Astrocyte (in vitro differentiated cells and primary cell): ENCODE measurements at regions not wholly inside any gene's neighbourhood (a gene's known extent, or its start where the extent isn't known, plus 50 kb on each side); places are given as distances from the start of the nearest gene placed in this dataset.

Experiments used
- DNase-seq: peaks from one replicate; pipeline ENCODE4 v3.0.0-alpha.2; 2010; ENCODE audit warnings: low read depth
- FAIRE-seq: peaks from 2 replicates; lab custom pipeline; 2011; peaks lifted over from hg19 to GRCh38; lab: Jason Lieb, UNC
- H2AFZ ChIP-seq: 2 replicates; pipeline ENCODE4 v1.6.0; 2012; ENCODE audit warnings: low read depth, low read length, inconsistent platforms
- H3K27ac ChIP-seq: 2 replicates; pipeline ENCODE4 v1.5.1; 2011; ENCODE audit warnings: low read depth, low read length, inconsistent platforms
- H3K27me3 ChIP-seq: 2 replicates; pipeline ENCODE4 v1.6.0; 2011; ENCODE audit warnings: low read length, inconsistent platforms; ENCODE audit not compliant: insufficient read depth
- H3K36me3 ChIP-seq: 2 replicates; pipeline ENCODE4 v1.5.1; 2011; ENCODE audit warnings: low read length, inconsistent platforms; ENCODE audit not compliant: insufficient read depth
- H3K4me1 ChIP-seq: 2 replicates; pipeline ENCODE4 v1.5.1; 2011; ENCODE audit warnings: low read length, inconsistent platforms; ENCODE audit not compliant: insufficient read depth
- H3K4me2 ChIP-seq: 2 replicates; pipeline ENCODE4 v1.6.0; 2012; ENCODE audit warnings: low read length, inconsistent platforms
- H3K4me3 ChIP-seq: 2 replicates; pipeline ENCODE4 v1.5.1; 2011; ENCODE audit warnings: low read depth, mild to moderate bottlenecking, low read length, inconsistent platforms; ENCODE audit not compliant: insufficient read depth
- H3K79me2 ChIP-seq: 2 replicates; pipeline ENCODE4 v1.6.0; 2012; ENCODE audit warnings: mild to moderate bottlenecking, low read length, inconsistent platforms; ENCODE audit not compliant: insufficient read depth
- H3K9ac ChIP-seq: 2 replicates; pipeline ENCODE4 v1.6.0; 2012; ENCODE audit warnings: mild to moderate bottlenecking, low read length, inconsistent platforms
- H3K9me3 ChIP-seq: 2 replicates; pipeline ENCODE4 v1.5.1; 2012; ENCODE audit warnings: low read depth, mild to moderate bottlenecking, low read length, inconsistent platforms; ENCODE audit not compliant: insufficient read depth
- H4K20me1 ChIP-seq: 2 replicates; pipeline ENCODE4 v1.6.0; 2012; ENCODE audit warnings: low read length, inconsistent platforms; ENCODE audit not compliant: insufficient read depth
- H3K27ac Mint-ChIP-seq: one replicate; pipeline ENCODE4 v1.8.0; 2021; ENCODE audit warnings: mild to moderate bottlenecking, mixed read lengths; ENCODE audit not compliant: unreplicated experiment
- H3K27me3 Mint-ChIP-seq: one replicate; pipeline ENCODE4 v1.8.0; 2021; ENCODE audit warnings: low read depth, mixed read lengths; ENCODE audit not compliant: unreplicated experiment
- H3K36me3 Mint-ChIP-seq: one replicate; pipeline ENCODE4 v1.8.0; 2021; ENCODE audit warnings: low read depth, mixed read lengths; ENCODE audit not compliant: unreplicated experiment
- H3K4me1 Mint-ChIP-seq: one replicate; pipeline ENCODE4 v1.8.0; 2021; ENCODE audit warnings: low read depth, mixed read lengths; ENCODE audit not compliant: unreplicated experiment
- H3K4me3 Mint-ChIP-seq: one replicate; pipeline ENCODE4 v1.8.0; 2021; ENCODE audit warnings: mild to moderate bottlenecking, moderate library complexity, mixed read lengths; ENCODE audit not compliant: unreplicated experiment
- H3K9me3 Mint-ChIP-seq: one replicate; pipeline ENCODE4 v1.8.0; 2021; ENCODE audit warnings: mild to moderate bottlenecking, mixed read lengths; ENCODE audit not compliant: unreplicated experiment
- EZH2 ChIP-seq: IDR thresholded peaks from 2 replicates; pipeline ENCODE4 v1.6.1; 2012; ENCODE audit warnings: mild to moderate bottlenecking, low read length, inconsistent platforms; ENCODE audit not compliant: insufficient read depth
- TF ChIP-seq, protein P1 (sequence below): IDR thresholded peaks from 2 replicates; pipeline ENCODE4 v1.5.1; 2011; ENCODE audit warnings: low read depth, mild to moderate bottlenecking, inconsistent platforms, low read length, moderate library complexity; ENCODE audit not compliant: insufficient read depth

DNA sequence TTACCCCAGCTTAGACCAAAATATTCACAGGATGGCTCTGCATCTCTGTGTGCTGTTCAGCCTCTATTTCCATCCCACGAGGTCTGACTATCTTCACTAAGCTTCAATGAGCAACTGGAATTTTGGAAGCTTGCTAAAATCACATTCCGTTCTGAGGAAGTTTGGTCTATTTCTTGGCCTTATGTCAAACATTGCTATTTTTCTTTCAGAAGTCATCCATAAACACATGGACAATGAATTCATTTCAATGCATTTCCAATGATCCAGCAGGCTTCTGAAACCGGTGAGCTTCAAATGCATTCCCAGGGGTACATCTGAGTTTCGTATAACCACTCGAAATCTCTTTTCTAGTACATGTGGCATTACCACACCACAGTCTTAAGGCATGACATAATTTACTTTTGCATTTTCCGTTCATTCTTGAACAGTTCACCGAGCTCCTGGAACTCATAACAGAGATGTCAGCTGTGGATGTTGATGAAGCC lies 294.1 kb upstream of the KAZN start:
- H3K79me2 ChIP-seq = no peaks in the 10 kb centered on the region
- Mint-ChIP-seq H3K27me3 (peaks cover 17% of the 10 kb centered on the region), H3K4me3 (no peak overlapping the region), H3K27ac (no peak overlapping the region), H3K4me1 (no peaks in the 10 kb centered on the region), H3K9me3 (no peaks in the 10 kb centered on the region), H3K36me3 (no peaks in the 10 kb centered on the region)
- no peak overlapping the region for H3K4me3 ChIP-seq
- no peaks in the 10 kb centered on the region for H3K27me3 ChIP-seq
- H3K9ac ChIP-seq = no peak overlapping the region
- peak overlapping the region; percentile 30 for H3K27ac ChIP-seq
- DNase-seq (peak; percentile 95), FAIRE-seq (peak; percentile 45)
- no peak overlapping the region for H2AFZ ChIP-seq
- TF ChIP-seq, protein P1, sequence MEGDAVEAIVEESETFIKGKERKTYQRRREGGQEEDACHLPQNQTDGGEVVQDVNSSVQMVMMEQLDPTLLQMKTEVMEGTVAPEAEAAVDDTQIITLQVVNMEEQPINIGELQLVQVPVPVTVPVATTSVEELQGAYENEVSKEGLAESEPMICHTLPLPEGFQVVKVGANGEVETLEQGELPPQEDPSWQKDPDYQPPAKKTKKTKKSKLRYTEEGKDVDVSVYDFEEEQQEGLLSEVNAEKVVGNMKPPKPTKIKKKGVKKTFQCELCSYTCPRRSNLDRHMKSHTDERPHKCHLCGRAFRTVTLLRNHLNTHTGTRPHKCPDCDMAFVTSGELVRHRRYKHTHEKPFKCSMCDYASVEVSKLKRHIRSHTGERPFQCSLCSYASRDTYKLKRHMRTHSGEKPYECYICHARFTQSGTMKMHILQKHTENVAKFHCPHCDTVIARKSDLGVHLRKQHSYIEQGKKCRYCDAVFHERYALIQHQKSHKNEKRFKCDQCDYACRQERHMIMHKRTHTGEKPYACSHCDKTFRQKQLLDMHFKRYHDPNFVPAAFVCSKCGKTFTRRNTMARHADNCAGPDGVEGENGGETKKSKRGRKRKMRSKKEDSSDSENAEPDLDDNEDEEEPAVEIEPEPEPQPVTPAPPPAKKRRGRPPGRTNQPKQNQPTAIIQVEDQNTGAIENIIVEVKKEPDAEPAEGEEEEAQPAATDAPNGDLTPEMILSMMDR = no peak
- TF ChIP-seq EZH2 = no peak
- H3K36me3 ChIP-seq = no peaks in the 10 kb centered on the region
- H3K4me1 ChIP-seq = peaks cover 9% of the 10 kb centered on the region
- peak overlapping the region; percentile 11 for H3K4me2 ChIP-seq
- H3K9me3 ChIP-seq = no peaks in the 10 kb centered on the region
- H4K20me1 ChIP-seq = no peaks in the 10 kb centered on the region

DNA sequence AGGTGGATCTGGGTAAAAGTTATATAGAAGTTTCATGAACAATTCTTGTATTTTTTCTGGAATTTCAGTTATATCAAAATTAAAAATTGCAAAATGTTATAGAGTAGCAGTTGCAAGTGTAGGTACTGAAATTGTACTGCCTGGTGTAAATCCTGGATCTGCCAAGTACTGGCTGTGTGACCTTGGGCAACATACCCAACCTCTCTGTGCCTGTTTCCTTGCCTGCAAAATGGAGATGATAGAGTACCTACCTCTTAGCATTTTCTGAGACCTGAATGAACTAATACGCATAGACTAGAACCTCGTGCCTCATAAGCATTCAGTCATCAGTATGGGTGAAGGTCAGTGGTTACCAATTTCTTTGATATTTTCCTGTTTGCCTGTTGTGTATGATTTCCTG lies 290.0 kb upstream of the KAZN start:
- no peak overlapping the region for H3K4me3 Mint-ChIP-seq
- Histone ChIP-seq H4K20me1 (no peaks in the 10 kb centered on the region), H3K79me2 (no peaks in the 10 kb centered on the region), H3K27me3 (no peaks in the 10 kb centered on the region), H3K36me3 (no peaks in the 10 kb centered on the region), H3K27ac (no peak overlapping the region), H3K4me2 (no peak overlapping the region), H3K9ac (no peak overlapping the region), H2AFZ (no peak overlapping the region), H3K9me3 (no peaks in the 10 kb centered on the region), H3K4me3 (no peak overlapping the region), H3K4me1 (peaks cover 9% of the 10 kb centered on the region)
- peaks cover 3% of the 10 kb centered on the region for H3K27me3 Mint-ChIP-seq
- no peak overlapping the region for H3K27ac Mint-ChIP-seq
- H3K9me3 Mint-ChIP-seq = peaks cover 3% of the 10 kb centered on the region
- no peak for DNase-seq
- no peak for FAIRE-seq
- TF ChIP-seq, protein P1 = no peak
- no peak for TF ChIP-seq EZH2
- H3K4me1 Mint-ChIP-seq = no peaks in the 10 kb centered on the region
- no peaks in the 10 kb centered on the region for H3K36me3 Mint-ChIP-seq

DNA sequence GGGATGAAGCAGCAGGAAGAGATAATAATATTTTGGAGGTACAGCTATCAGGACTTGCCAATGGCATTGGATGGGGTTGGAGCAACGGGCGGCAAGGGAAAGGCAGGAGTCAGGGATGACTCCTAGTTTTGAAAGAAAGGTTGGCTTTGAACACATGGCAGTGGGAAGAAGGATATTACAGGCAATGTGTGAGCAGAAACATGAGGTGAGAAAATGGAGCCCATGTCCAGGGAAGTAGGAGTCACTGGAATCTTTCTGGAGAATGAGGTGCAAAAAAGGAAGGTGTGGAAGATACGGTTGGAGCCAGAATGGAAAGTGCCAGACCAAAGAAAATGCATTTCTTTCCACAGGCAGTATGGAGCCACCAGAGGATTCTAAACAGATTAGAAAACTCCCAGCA lies 288.5 kb upstream of the KAZN start:
- Mint-ChIP-seq H3K36me3 (no peaks in the 10 kb centered on the region), H3K4me1 (no peaks in the 10 kb centered on the region), H3K27me3 (no peaks in the 10 kb centered on the region), H3K27ac (no peak overlapping the region), H3K4me3 (no peak overlapping the region), H3K9me3 (peaks cover 3% of the 10 kb centered on the region)
- H3K79me2 ChIP-seq = no peaks in the 10 kb centered on the region
- H3K4me3 ChIP-seq = no peak overlapping the region
- FAIRE-seq (no peak), DNase-seq (no peak)
- H4K20me1 ChIP-seq = no peaks in the 10 kb centered on the region
- H3K4me1 ChIP-seq = peaks cover 4% of the 10 kb centered on the region
- H3K4me2 ChIP-seq = no peak overlapping the region
- no peak overlapping the region for H2AFZ ChIP-seq
- no peaks in the 10 kb centered on the region for H3K27me3 ChIP-seq
- H3K36me3 ChIP-seq = no peaks in the 10 kb centered on the region
- no peaks in the 10 kb centered on the region for H3K9me3 ChIP-seq
- no peak overlapping the region for H3K27ac ChIP-seq
- H3K9ac ChIP-seq = no peak overlapping the region
- TF ChIP-seq EZH2 = no peak
- TF ChIP-seq, protein P1 = no peak
